HG03066 (cell line): ENCODE measurements at regions not wholly inside any gene's neighbourhood (a gene's known extent, or its start where the extent isn't known, plus 50 kb on each side); places are given as distances from the start of the nearest gene placed in this dataset.
"Not testable (repeated sequence)": the region's sequence is repeated elsewhere in the genome, so short reads cannot be mapped to it uniquely, and the experiment has no call there.

Experiments
- ATAC-seq: cut with Tn5 transposase; IDR thresholded peaks from one replicate; pipeline ENCODE4 v1.9.1; 2021; ENCODE audit warnings: low read depth; ENCODE audit not compliant: unreplicated experiment

- no peak for ATAC-seq
These were observed 249.8 kb downstream of the FNDC1 start for GRCh38 chr6:159418997-159419396.

- ATAC-seq, result no peak
These were observed 247.8 kb downstream of the FNDC1 start for GRCh38 chr6:159416891-159417560.

GRCh38 chr6:159415540-159415939 lies 246.3 kb downstream of the FNDC1 start:
- no peak for ATAC-seq

- no peak for ATAC-seq
These were observed 245.5 kb downstream of the FNDC1 start for GRCh38 chr6:159414711-159415110.

- not testable (repeated sequence) for ATAC-seq
These were observed 238.1 kb downstream of the FNDC1 start for GRCh38 chr6:159407211-159407780.

GRCh38 chr6:159404296-159404695 lies 235.1 kb downstream of the FNDC1 start:
- no peak for ATAC-seq

GRCh38 chr6:159400826-159401225 lies 231.6 kb downstream of the FNDC1 start:
- no peak for ATAC-seq

- no peak for ATAC-seq
These were observed 230.6 kb downstream of the FNDC1 start for GRCh38 chr6:159399751-159400221.

GRCh38 chr6:159398633-159399032 lies 229.4 kb downstream of the FNDC1 start:
- ATAC-seq, result no peak

GRCh38 chr6:159397753-159398152 lies 228.6 kb downstream of the FNDC1 start:
- no peak for ATAC-seq

GRCh38 chr6:159395609-159396008 lies 226.4 kb downstream of the FNDC1 start:
- no peak for ATAC-seq

GRCh38 chr6:159392695-159393094 lies 223.5 kb downstream of the FNDC1 start:
- ATAC-seq, result not testable (repeated sequence)

GRCh38 chr6:159390381-159390780 lies 221.2 kb downstream of the FNDC1 start:
- ATAC-seq, result no peak

GRCh38 chr6:159389695-159390094 lies 220.5 kb downstream of the FNDC1 start:
- ATAC-seq, result no peak

GRCh38 chr6:159380114-159380513 lies 210.9 kb downstream of the FNDC1 start:
- ATAC-seq, result no peak

- no peak for ATAC-seq
These were observed 209.5 kb downstream of the FNDC1 start for GRCh38 chr6:159378411-159379328.

- no peak for ATAC-seq
These were observed 207.4 kb downstream of the FNDC1 start for GRCh38 chr6:159376516-159377158.

- ATAC-seq, result no peak
These were observed 205.8 kb downstream of the FNDC1 start for GRCh38 chr6:159375014-159375413.

- ATAC-seq, result no peak
These were observed 204.5 kb downstream of the FNDC1 start for GRCh38 chr6:159373670-159374069.

- no peak for ATAC-seq
These were observed 203.1 kb downstream of the FNDC1 start for GRCh38 chr6:159372333-159372732.

GRCh38 chr6:159360306-159360705 lies 191.1 kb downstream of the FNDC1 start:
- ATAC-seq, result no peak
